Endothelial cell (in vitro differentiated cells): ENCODE measurements at regions not wholly inside any gene's neighbourhood (a gene's known extent, or its start where the extent isn't known, plus 50 kb on each side); places are given as distances from the start of the nearest gene placed in this dataset.
"Not testable (repeated sequence)": the region's sequence is repeated elsewhere in the genome, so short reads cannot be mapped to it uniquely, and the experiment has no call there.

Experiments
- DNase-seq: peaks from one replicate; pipeline ENCODE4 v3.0.0; 2021; ENCODE audit warnings: low spot score
- H3K27ac Mint-ChIP-seq: one replicate; pipeline ENCODE4 v1.8.0; 2021; ENCODE audit warnings: mixed read lengths, inconsistent platforms; ENCODE audit not compliant: unreplicated experiment
- H3K27me3 Mint-ChIP-seq: one replicate; pipeline ENCODE4 v1.8.0; 2021; ENCODE audit warnings: mild to moderate bottlenecking, moderate library complexity, mixed read lengths, inconsistent platforms; ENCODE audit not compliant: unreplicated experiment
- H3K36me3 Mint-ChIP-seq: one replicate; pipeline ENCODE4 v1.8.0; 2021; ENCODE audit warnings: mild to moderate bottlenecking, low read depth, mixed read lengths, inconsistent platforms; ENCODE audit not compliant: unreplicated experiment
- H3K4me1 Mint-ChIP-seq: one replicate; pipeline ENCODE4 v1.8.0; 2021; ENCODE audit warnings: mild to moderate bottlenecking, mixed read lengths, inconsistent platforms; ENCODE audit not compliant: unreplicated experiment
- H3K4me3 Mint-ChIP-seq: one replicate; pipeline ENCODE4 v1.8.0; 2021; ENCODE audit warnings: mild to moderate bottlenecking, mixed read lengths, inconsistent platforms; ENCODE audit not compliant: unreplicated experiment
- H3K9me3 Mint-ChIP-seq: one replicate; pipeline ENCODE4 v1.8.0; 2021; ENCODE audit warnings: mixed read lengths, inconsistent platforms; ENCODE audit not compliant: unreplicated experiment
- CTCF ChIP-seq: fragments of 200-600 bp; sonication (generic); IDR thresholded peaks from one replicate; pipeline ENCODE4 v1.5.0; 2021; ENCODE audit warnings: antibody characterized with exemption; ENCODE audit not compliant: unreplicated experiment

- Mint-ChIP-seq H3K4me1 (no peaks in the 10 kb centered on the region), H3K9me3 (no peaks in the 10 kb centered on the region)
These were observed 497.9 kb upstream of the ARPP21 start for GRCh38 chr3:35141406-35141805.

GRCh38 chr3:35144011-35144410 lies 495.3 kb upstream of the ARPP21 start:
- no peak overlapping the region for H3K27ac Mint-ChIP-seq
- no peaks in the 10 kb centered on the region for H3K27me3 Mint-ChIP-seq
- no peaks in the 10 kb centered on the region for H3K9me3 Mint-ChIP-seq
- H3K4me3 Mint-ChIP-seq = no peak overlapping the region
- H3K4me1 Mint-ChIP-seq = no peaks in the 10 kb centered on the region
- H3K36me3 Mint-ChIP-seq = no peaks in the 10 kb centered on the region
- no peak for DNase-seq
- TF ChIP-seq CTCF = no peak

More at GRCh38 chr3:35141406-35141805, 497.9 kb upstream of the ARPP21 start:
- no peaks in the 10 kb centered on the region for H3K27me3 Mint-ChIP-seq
- no peak overlapping the region for H3K27ac Mint-ChIP-seq
- no peak overlapping the region for H3K4me3 Mint-ChIP-seq
- H3K36me3 Mint-ChIP-seq = no peaks in the 10 kb centered on the region
- no peak for DNase-seq
- TF ChIP-seq CTCF = no peak

- DNase-seq, H3K27me3 Mint-ChIP-seq, H3K4me3 Mint-ChIP-seq, H3K36me3 Mint-ChIP-seq, H3K4me1 Mint-ChIP-seq, H3K27ac Mint-ChIP-seq, H3K9me3 Mint-ChIP-seq: not testable (repeated sequence)
These were observed 492.9 kb upstream of the ARPP21 start for GRCh38 chr3:35146256-35147035.

- no peak for TF ChIP-seq CTCF
- no peak for DNase-seq
- peaks cover 2% of the 10 kb centered on the region for H3K27me3 Mint-ChIP-seq
- H3K36me3 Mint-ChIP-seq = peaks cover 3% of the 10 kb centered on the region
- H3K4me1 Mint-ChIP-seq = no peaks in the 10 kb centered on the region
- peaks cover 16% of the 10 kb centered on the region for H3K9me3 Mint-ChIP-seq
- H3K27ac Mint-ChIP-seq = no peak overlapping the region
- H3K4me3 Mint-ChIP-seq = no peak overlapping the region
These were observed 455.2 kb upstream of the ARPP21 start for GRCh38 chr3:35183927-35184675.

- TF ChIP-seq CTCF = no peak
- H3K27ac Mint-ChIP-seq = no peak overlapping the region
These were observed 454.6 kb upstream of the ARPP21 start for GRCh38 chr3:35184775-35185174.

More at GRCh38 chr3:35184775-35185174, 454.6 kb upstream of the ARPP21 start:
- H3K27me3 Mint-ChIP-seq = peaks cover 2% of the 10 kb centered on the region
- no peak overlapping the region for H3K4me3 Mint-ChIP-seq
- H3K36me3 Mint-ChIP-seq = peaks cover 3% of the 10 kb centered on the region
- peaks cover 16% of the 10 kb centered on the region for H3K9me3 Mint-ChIP-seq
- no peaks in the 10 kb centered on the region for H3K4me1 Mint-ChIP-seq
- no peak for DNase-seq
